ENCODE measurements at regions not wholly inside any gene's neighbourhood (a gene's known extent, or its start where the extent isn't known, plus 50 kb on each side); places are given as distances from the start of the nearest gene placed in this dataset.

DNA sequence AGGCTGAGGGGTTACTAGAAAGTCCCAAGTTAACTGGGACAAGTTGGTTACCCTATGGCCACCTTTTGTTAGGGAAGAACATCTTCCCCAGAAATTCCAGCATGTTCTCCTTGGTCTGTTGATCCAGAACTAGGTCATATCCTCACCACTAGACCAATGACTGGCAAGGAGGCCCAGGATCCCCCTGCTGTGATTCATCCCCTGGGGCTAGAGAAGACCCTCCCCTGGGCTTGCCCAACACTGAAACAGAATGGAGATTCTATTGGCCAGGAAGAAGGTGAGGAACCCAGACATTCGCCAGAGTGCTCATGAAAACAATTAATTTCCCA lies 90.1 kb upstream of the SIM2 start:
- TF ChIP-seq TEAD4 (IDR thresholded peaks at IDR 0.05; ENCODE audit: borderline replicate concordance, insufficient read depth) = no peak
- no peak for TF ChIP-seq FOXJ3 (CRISPR knock-in tag; IDR thresholded peaks at IDR 0.05)
- TF ChIP-seq, protein P1, sequence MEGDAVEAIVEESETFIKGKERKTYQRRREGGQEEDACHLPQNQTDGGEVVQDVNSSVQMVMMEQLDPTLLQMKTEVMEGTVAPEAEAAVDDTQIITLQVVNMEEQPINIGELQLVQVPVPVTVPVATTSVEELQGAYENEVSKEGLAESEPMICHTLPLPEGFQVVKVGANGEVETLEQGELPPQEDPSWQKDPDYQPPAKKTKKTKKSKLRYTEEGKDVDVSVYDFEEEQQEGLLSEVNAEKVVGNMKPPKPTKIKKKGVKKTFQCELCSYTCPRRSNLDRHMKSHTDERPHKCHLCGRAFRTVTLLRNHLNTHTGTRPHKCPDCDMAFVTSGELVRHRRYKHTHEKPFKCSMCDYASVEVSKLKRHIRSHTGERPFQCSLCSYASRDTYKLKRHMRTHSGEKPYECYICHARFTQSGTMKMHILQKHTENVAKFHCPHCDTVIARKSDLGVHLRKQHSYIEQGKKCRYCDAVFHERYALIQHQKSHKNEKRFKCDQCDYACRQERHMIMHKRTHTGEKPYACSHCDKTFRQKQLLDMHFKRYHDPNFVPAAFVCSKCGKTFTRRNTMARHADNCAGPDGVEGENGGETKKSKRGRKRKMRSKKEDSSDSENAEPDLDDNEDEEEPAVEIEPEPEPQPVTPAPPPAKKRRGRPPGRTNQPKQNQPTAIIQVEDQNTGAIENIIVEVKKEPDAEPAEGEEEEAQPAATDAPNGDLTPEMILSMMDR (IDR thresholded peaks at IDR 0.05) = no peak
- TF ChIP-seq, protein P2, sequence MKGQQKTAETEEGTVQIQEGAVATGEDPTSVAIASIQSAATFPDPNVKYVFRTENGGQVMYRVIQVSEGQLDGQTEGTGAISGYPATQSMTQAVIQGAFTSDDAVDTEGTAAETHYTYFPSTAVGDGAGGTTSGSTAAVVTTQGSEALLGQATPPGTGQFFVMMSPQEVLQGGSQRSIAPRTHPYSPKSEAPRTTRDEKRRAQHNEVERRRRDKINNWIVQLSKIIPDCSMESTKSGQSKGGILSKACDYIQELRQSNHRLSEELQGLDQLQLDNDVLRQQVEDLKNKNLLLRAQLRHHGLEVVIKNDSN (IDR thresholded peaks at IDR 0.05; ENCODE audit: borderline replicate concordance, low read depth) = no peak
- no peak for TF ChIP-seq YY1 (IDR thresholded peaks at IDR 0.05; ENCODE audit: low read depth)
- TF ChIP-seq TAF1 (IDR thresholded peaks at IDR 0.05; ENCODE audit: borderline replicate concordance, low read depth, low read length) = no peak
- no peak for TF ChIP-seq FOSL2 (IDR thresholded peaks at IDR 0.05; ENCODE audit: borderline replicate concordance, low read depth)
- no peak for TF ChIP-seq TCF12 (IDR thresholded peaks at IDR 0.05)
- no peak for TF ChIP-seq ELF1 (IDR thresholded peaks at IDR 0.05)
- TF ChIP-seq, protein P3, sequence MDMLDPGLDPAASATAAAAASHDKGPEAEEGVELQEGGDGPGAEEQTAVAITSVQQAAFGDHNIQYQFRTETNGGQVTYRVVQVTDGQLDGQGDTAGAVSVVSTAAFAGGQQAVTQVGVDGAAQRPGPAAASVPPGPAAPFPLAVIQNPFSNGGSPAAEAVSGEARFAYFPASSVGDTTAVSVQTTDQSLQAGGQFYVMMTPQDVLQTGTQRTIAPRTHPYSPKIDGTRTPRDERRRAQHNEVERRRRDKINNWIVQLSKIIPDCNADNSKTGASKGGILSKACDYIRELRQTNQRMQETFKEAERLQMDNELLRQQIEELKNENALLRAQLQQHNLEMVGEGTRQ (IDR thresholded peaks at IDR 0.05; ENCODE audit: borderline replicate concordance, low read depth, low read length) = no peak
- no peak for TF ChIP-seq EZH2phosphoT487 (IDR thresholded peaks at IDR 0.05; ENCODE audit: borderline replicate concordance, low read depth)
- TF ChIP-seq JUND (IDR thresholded peaks at IDR 0.05) = no peak
